ENCODE measurements at regions not wholly inside any gene's neighbourhood (a gene's known extent, or its start where the extent isn't known, plus 50 kb on each side); places are given as distances from the start of the nearest gene placed in this dataset.
"Not testable (repeated sequence)": the region's sequence is repeated elsewhere in the genome, so short reads cannot be mapped to it uniquely, and the experiment has no call there.

DNA sequence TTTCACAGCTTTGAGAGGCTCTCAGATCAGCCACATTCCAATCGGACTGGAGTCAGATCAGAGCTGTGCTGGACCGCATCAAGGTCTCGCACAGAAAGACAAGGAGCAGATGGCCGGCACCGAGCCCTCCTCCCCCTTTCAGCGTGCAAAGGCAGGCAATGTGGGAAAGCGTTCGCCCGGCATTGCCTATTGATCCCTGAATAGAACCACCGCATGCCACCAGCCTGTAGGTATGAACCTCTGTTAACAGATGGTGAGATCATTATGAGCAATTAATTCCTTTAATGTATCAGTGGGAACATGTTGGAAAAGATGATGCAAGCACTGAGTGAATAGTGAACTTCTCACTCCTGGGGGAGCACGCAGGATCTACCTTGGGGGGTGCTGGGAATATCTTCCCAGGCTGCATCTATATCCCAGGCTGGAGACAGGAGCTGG, 117.5 kb upstream of the ID4 start:
- intact Hi-C loops (cut with DNase I), result no loop called here
- DNase-seq (ENCODE audit: low spot score), result no peak

- intact Hi-C loops (cut with DNase I), result no loop called here
- no peak for DNase-seq (ENCODE audit: low spot score)
These were observed 115.3 kb upstream of the ID4 start for GRCh38 chr6:19721766-19722377.

GRCh38 chr6:19722999-19723398, 114.2 kb upstream of the ID4 start:
- intact Hi-C loops (cut with DNase I), result no loop called here
- no peak for DNase-seq (ENCODE audit: low spot score)

DNA sequence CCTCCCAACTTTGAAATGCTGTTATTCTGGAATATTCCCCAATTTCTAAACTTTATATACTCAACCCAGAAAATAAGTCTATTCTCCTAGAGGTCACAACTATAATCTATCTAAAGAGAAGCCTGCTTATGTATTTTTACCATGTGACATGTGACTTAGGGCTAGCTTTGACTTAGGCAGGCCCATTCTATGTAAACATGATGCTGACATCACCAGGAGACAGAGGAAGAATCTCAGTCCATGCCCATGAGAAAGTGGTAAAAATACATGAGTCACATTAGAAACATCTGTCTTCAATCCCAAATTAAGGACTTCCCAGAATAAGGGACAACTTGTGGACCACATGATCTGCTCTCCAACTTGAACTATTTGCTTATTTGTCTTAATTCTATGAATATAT, 113.6 kb upstream of the ID4 start:
- intact Hi-C loops (cut with DNase I), result no loop called here
- DNase-seq (ENCODE audit: low spot score), result no peak

DNA sequence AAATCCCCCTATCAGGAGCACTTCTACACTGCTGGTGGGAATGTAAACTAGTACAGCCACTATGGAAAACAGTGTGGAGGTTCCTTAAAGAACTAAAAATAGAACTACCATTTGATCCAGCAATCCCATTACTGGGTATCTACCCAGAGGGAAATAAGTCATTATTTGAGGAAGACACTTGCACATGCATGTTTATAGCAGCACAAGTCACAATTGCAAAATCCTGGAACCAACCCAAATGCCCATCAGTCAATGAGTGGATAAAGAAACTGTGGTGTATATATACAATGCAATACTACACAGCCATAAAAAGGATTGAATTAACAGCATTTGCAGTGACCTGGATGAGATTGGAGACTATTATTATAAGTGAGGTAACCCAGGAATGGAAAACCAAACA, 111.7 kb upstream of the ID4 start:
- intact Hi-C loops (cut with DNase I); DNase-seq (ENCODE audit: low spot score): not testable (repeated sequence)

- DNase-seq (ENCODE audit: low spot score), result no peak
- intact Hi-C loops (cut with DNase I), result no loop called here
These were observed 105.9 kb upstream of the ID4 start for GRCh38 chr6:19731282-19731681.

DNA sequence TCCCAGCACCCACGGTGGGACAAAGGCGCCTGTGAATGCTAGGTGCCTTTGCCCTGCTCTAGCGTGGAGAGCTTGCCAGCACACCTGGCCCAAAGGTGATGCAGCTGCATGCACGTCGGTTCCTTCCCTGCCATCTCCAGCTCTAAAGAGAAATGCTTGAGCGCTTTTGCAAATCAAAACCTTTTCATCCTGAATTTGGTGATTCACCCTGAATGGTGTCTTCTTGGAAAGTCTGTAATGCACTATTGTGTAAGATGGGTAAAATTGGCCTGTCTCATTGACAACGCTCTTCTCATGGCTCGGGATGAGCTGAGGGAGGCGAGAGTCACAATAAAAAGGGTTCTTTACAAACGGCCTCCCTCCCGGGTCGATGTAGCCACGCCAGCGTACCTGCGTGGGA, 103.1 kb upstream of the ID4 start:
- no peak for DNase-seq (ENCODE audit: low spot score)
- intact Hi-C loops (cut with DNase I), result no loop called here

DNA sequence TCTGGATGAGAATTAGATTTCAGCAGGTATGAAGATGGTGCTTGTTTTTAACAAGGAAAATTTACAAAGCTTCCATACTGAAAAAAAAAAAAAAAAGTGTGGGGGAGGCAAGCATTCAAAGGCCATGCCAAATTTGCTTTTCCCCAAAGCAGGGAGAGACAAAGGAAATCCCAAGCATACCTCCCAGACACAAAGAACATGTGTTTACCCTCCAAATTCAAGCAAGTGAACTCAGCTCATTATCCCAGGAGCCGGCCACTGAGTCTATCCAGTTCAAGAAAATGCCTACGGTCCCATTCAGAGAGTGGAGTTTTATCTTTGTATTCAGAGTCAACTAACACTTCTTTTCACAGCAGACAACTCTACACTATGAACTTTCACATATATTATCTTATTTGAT, 102.7 kb upstream of the ID4 start:
- no peak for DNase-seq (ENCODE audit: low spot score)
- intact Hi-C loops (cut with DNase I), result no loop called here

DNA sequence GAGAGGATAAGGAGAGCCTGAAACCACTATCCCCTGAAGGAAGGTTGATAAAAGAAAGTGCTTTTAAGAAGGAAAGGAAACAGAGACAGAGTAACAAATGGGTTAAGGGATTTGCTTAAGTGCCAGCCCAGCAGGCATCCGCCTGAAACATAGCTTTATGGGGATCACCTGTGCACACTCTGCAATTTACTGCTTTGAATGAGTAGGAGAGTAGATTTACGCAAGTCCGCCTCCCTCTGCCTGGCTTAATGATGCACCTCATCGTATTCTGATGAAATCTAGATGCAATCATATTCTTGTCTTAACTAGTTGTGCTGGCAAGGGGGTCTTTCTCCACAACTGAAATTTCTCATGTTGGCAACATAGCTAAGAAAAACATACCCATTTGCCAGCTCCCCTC, 101.1 kb upstream of the ID4 start:
- DNase-seq (ENCODE audit: low spot score), result no peak
- intact Hi-C loops (cut with DNase I), result no loop called here

GRCh38 chr6:19738010-19738409, 99.2 kb upstream of the ID4 start:
- DNase-seq (ENCODE audit: low spot score), result no peak
- intact Hi-C loops (cut with DNase I), result no loop called here

- no peak for DNase-seq (ENCODE audit: low spot score)
- intact Hi-C loops (cut with DNase I), result no loop called here
These were observed 87.4 kb upstream of the ID4 start for GRCh38 chr6:19749722-19750121.

DNA sequence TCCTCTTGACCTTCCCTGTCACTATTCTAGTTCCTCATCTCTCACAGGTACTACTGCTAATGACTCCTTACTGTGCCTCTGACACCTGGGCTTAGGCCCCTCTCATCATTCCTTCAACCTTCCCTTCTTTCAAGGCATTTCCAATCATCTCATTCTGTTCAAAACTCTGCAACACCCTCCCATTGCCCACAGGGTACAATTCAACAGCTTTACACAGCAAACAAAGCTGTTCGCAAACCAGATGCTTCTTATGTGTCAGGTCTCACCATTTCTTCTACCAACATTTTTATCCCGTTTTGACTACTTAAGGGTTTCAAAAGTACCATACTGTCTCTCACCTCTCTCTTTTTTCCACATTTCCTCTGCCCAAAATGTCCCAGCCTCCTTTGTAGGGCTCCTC, 84.4 kb upstream of the ID4 start:
- intact Hi-C loops (cut with DNase I), result no loop called here

DNA sequence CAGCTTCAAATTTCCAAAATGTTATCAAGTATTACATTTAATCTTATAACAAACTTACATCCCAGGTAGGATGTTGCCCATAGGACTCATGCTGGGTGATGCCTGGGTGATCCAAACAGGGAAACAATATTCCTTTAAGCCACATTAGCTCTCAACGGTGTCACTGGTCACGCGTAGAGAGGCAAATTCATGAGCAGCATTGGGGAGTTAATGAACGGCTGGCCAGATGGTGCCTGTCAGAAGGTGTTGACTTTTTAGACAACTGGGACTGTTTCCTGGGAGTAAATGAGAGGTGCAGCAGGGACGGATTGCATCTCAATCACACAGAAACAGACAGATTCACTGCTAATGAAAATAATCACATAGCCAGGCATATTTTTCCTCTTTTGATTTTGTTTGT, 83.3 kb upstream of the ID4 start:
- no peak for DNase-seq (ENCODE audit: low spot score)
- intact Hi-C loops (cut with DNase I), result no loop called here

More for the DNA sequence above, 84.4 kb upstream of the ID4 start:
- DNase-seq (ENCODE audit: low spot score), result no peak

DNA sequence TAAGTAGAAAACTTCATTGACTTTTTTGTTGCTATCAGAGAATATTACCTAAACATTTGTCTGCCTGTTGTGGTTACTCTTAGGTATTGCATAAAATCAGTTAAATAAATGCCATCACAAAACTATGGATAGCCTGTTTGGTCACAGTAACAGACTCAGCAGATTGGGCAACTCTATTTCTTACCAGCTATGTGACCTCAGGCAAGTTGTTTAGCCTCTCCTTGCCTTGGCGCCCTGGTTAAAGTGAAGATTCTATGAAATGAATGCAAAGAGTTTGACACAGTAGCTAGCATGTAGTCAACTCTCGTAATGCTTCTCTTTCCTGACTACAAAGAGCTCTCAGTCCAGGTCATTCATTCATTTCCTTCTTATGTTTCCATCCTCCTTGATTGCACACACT, 82.5 kb upstream of the ID4 start:
- DNase-seq (ENCODE audit: low spot score), result no peak
- intact Hi-C loops (cut with DNase I), result no loop called here

DNA sequence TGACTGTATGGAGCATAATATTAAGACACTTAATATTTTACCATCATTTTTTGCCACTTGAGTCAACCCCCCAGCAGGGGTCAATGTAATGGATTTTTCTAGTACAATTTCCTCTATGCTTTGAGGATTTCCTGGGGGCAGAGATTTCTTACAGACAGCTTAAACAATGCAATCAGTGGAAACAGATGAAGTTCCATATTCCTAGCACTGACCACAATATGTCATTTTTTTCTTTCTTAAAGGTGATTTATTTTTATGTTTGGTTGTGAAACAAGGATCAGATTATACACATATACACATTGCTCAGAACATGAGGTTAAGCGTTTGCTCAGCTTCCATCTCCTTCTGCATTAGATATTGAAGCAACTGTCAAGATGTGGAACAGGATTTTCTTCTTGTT, 82.0 kb upstream of the ID4 start:
- no peak for DNase-seq (ENCODE audit: low spot score)
- intact Hi-C loops (cut with DNase I), result no loop called here

GRCh38 chr6:19757036-19757435, 80.1 kb upstream of the ID4 start:
- intact Hi-C loops (cut with DNase I), result no loop called here
- DNase-seq (ENCODE audit: low spot score), result no peak

GRCh38 chr6:19759117-19759880, 77.9 kb upstream of the ID4 start:
- intact Hi-C loops (cut with DNase I), result no loop called here
- no peak for DNase-seq (ENCODE audit: low spot score)

DNA sequence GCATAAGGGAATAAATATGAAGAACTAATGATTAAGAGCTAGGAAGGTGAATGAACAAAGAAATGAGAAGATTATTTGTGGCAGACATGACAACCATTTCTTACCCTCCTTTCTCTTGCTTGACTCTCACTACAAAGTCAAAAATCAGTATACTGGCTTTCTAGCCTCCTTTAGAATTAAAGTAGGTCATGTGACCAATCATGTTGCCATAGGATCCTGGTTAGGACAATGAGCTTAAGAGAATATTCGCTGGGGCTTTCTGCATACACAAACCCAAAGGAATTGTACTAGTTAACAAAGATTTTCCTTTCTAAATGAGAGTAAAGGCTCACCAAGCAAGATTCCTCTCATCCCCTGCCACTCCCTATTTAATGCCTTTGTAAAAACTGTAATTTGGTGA, 76.0 kb upstream of the ID4 start:
- intact Hi-C loops (cut with DNase I), result no loop called here
- no peak for DNase-seq (ENCODE audit: low spot score)

- DNase-seq (ENCODE audit: low spot score), result no peak
- intact Hi-C loops (cut with DNase I), result no loop called here
These were observed 65.3 kb upstream of the ID4 start for GRCh38 chr6:19771753-19772336.

GRCh38 chr6:19772891-19773290, 64.3 kb upstream of the ID4 start:
- DNase-seq (ENCODE audit: low spot score), result no peak
- intact Hi-C loops (cut with DNase I), result no loop called here

- intact Hi-C loops (cut with DNase I), result no loop called here
- DNase-seq (ENCODE audit: low spot score), result no peak
These were observed 55.9 kb upstream of the ID4 start for GRCh38 chr6:19781269-19781668.
